ENCODE measurements at regions not wholly inside any gene's neighbourhood (a gene's known extent, or its start where the extent isn't known, plus 50 kb on each side); places are given as distances from the start of the nearest gene placed in this dataset.

GRCh38 chr4:119921830-119922229 is 144.8 kb downstream of the MAD2L1 start:
- no peak for TF ChIP-seq CTCF (IDR thresholded peaks at IDR 0.05)
- no peak for TF ChIP-seq POLR2A (IDR thresholded peaks at IDR 0.05)
